SH-SY5Y (cell line): ENCODE measurements at regions not wholly inside any gene's neighbourhood (a gene's known extent, or its start where the extent isn't known, plus 50 kb on each side); places are given as distances from the start of the nearest gene placed in this dataset.

Experiments
- GATA2 ChIP-seq: IDR thresholded peaks from 2 replicates; pipeline ENCODE4 v1.6.1; 2011; ENCODE audit warnings: mild to moderate bottlenecking, low read depth, low read length
- GATA3 ChIP-seq: IDR thresholded peaks from 2 replicates; pipeline ENCODE4 v1.6.1; 2011; ENCODE audit warnings: low read depth, mild to moderate bottlenecking, low read length, moderate library complexity

- no peak for TF ChIP-seq GATA2
- TF ChIP-seq GATA3 = no peak
Observed at GRCh38 chr3:124246376-124246775, 254.5 kb upstream of the ROPN1 start.
